Vagina (tissue), 2 donors: ENCODE measurements at regions not wholly inside any gene's neighbourhood (a gene's known extent, or its start where the extent isn't known, plus 50 kb on each side); places are given as distances from the start of the nearest gene placed in this dataset.

ENCODE experiments used
- DNase-seq, 2 donors: peaks; one replicate each; pipeline ENCODE4 v3.0.0-alpha.2; 2017; ENCODE audit errors: extremely low spot score in 2 of 2
- H3K27ac ChIP-seq: fragments of 200-600 bp; sonication (generic); one replicate; pipeline ENCODE4 v1.5.1; 2019
- H3K27me3 ChIP-seq: fragments of 200-600 bp; sonication (generic); one replicate; pipeline ENCODE4 v1.5.1; 2019
- H3K36me3 ChIP-seq, 2 donors: fragments of 200-600 bp; sonication (generic); one replicate each; pipeline ENCODE4 v1.5.1; 2017 to 2019
- H3K4me1 ChIP-seq: fragments of 200-600 bp; sonication (generic); one replicate; pipeline ENCODE4 v1.5.1; 2019
- H3K4me3 ChIP-seq, 2 donors: fragments of 200-600 bp; sonication (generic); 1 replicate in 1 of 2; 2 replicates in 1 of 2; pipeline ENCODE4 v1.5.1; 2016 to 2019
- H3K9me3 ChIP-seq: fragments of 200-600 bp; sonication (generic); one replicate; pipeline ENCODE4 v1.5.1; 2019
- POLR2A ChIP-seq, 2 donors: fragments of 450-650 bp; IDR thresholded peaks; one replicate each; pipeline ENCODE4 v1.6.1; 2017; ENCODE audit warnings: antibody characterized with exemption in 2 of 2, mild to moderate bottlenecking in 2 of 2, moderate library complexity in 2 of 2
- POLR2AphosphoS5 ChIP-seq, 2 donors: sonication (generic); formaldehyde crosslinking; IDR thresholded peaks; one replicate each; pipeline ENCODE4 v1.9.0; 2017; ENCODE audit warnings: antibody characterized with exemption in 2 of 2, mild to moderate bottlenecking in 2 of 2, low read depth in 1 of 2; ENCODE audit not compliant: insufficient read depth in 1 of 2
- intact Hi-C: fragments of 100-400 bp; cut with DNase I; formaldehyde crosslinking; loops from one replicate; pipeline ENCODE4 v1.15.1; 2023
- TF ChIP-seq, protein P1 (sequence below), 3 experiments: fragments of 450-650 bp in 2 of 3; fragments of 200-600 bp in 1 of 3; sonication (generic) in 1 of 3; IDR thresholded peaks; one replicate each; pipeline ENCODE4 v1.5.1; 2017 to 2019; ENCODE audit warnings: antibody characterized with exemption in 3 of 3, mild to moderate bottlenecking in 2 of 3, moderate library complexity in 2 of 3

DNA sequence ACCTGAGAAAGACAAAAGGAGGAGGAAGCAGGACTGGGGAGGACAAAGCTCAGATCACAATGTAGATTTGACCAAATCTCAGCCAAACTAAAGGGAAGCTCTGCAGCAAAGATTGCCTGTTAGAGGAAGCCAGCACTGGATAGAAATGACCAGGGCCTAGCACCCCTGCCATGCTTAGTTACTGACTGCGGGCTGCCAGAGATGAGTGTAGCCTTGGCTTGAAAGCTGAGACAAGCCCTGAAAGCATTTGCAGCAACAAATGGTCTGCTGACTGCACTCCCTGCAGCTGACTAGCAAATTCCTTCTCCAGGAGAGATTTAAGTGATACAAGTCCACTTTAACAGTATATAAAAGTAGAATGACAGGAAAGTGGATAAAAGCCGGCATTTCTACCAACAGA lies 140.9 kb upstream of the CRIM1 start:
- Histone ChIP-seq H3K9me3 (no peaks in the 10 kb centered on the region), H3K27ac (no peak overlapping the region), H3K4me3 (no peak overlapping the region), H3K36me3 (no peaks in the 10 kb centered on the region), H3K4me1 (no peaks in the 10 kb centered on the region), H3K27me3 (no peaks in the 10 kb centered on the region)
- no peak for DNase-seq
- no peak for TF ChIP-seq POLR2A (IDR thresholded peaks at IDR 0.05)
- no peak for TF ChIP-seq POLR2AphosphoS5 (IDR thresholded peaks at IDR 0.05; ENCODE audit: insufficient read depth in 1 of 2, low read depth in 1 of 2)
- TF ChIP-seq, protein P1, sequence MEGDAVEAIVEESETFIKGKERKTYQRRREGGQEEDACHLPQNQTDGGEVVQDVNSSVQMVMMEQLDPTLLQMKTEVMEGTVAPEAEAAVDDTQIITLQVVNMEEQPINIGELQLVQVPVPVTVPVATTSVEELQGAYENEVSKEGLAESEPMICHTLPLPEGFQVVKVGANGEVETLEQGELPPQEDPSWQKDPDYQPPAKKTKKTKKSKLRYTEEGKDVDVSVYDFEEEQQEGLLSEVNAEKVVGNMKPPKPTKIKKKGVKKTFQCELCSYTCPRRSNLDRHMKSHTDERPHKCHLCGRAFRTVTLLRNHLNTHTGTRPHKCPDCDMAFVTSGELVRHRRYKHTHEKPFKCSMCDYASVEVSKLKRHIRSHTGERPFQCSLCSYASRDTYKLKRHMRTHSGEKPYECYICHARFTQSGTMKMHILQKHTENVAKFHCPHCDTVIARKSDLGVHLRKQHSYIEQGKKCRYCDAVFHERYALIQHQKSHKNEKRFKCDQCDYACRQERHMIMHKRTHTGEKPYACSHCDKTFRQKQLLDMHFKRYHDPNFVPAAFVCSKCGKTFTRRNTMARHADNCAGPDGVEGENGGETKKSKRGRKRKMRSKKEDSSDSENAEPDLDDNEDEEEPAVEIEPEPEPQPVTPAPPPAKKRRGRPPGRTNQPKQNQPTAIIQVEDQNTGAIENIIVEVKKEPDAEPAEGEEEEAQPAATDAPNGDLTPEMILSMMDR (IDR thresholded peaks at IDR 0.05), result no peak
- intact Hi-C loops, result no loop called here

DNA sequence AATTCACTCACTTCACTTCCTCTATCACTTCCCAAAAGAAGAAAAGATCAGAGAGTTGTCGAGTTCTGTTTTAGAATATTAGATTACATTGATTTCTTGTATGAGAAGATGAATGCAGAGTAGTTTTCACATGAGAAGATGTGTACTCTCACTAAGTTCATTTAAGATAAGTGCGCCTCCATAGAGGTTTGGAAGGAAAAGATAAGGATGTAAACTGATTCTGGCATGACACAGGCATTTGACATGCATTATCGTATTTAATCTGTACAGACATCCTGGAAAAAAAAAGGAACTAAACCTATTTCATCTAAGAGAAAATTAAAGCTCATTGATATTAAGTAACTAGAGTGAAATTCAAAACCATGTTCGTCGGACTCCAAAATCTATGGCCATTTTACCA lies 152.2 kb upstream of the CRIM1 start:
- no peak for DNase-seq
- Histone ChIP-seq H3K4me3 (no peak overlapping the region), H3K36me3 (no peaks in the 10 kb centered on the region), H3K4me1 (no peaks in the 10 kb centered on the region), H3K9me3 (no peaks in the 10 kb centered on the region), H3K27me3 (no peaks in the 10 kb centered on the region), H3K27ac (no peak overlapping the region)
- no peak for TF ChIP-seq POLR2A (IDR thresholded peaks at IDR 0.05)
- TF ChIP-seq, protein P1 (IDR thresholded peaks at IDR 0.05), result no peak
- no peak for TF ChIP-seq POLR2AphosphoS5 (IDR thresholded peaks at IDR 0.05; ENCODE audit: insufficient read depth in 1 of 2, low read depth in 1 of 2)
- intact Hi-C loops, result no loop called here

DNA sequence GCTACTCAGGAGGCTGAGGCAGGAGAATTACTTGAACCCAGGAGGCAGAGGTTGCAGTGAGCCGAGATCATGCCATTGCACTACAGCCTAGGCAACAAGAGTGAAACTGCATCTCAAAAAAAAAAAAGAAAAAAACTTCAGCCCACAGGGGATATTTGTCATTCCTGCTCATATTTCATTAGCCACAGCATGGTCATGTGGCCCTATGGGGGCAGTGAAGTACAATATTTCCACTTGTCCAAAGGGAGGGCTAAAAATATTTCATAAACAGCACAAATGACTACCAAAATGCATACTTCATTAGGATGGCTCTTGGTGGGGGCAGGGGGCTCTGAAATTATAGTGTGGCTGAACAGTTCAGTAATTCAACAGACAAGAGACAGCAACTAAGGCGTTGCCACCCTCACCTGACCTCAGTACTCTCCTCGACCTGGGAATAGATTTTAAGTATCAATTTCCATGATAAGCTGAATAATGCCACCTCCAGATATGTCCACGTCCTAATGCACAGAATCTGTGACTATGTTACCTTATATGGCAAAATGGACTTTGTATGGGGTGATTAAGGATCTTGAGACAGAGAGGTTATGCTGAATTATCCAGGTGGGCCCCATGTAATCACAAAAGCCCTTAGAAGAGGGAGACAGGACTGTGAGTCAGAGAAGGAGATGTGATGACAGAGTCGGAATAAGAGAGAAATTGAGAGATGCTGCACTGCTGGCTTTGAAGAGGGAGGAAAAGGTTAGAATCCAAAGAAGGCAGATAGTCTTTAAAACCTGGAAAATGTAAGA lies 158.2 kb upstream of the CRIM1 start:
- H3K4me1 ChIP-seq, result no peaks in the 10 kb centered on the region
- intact Hi-C loops, result no loop called here
- H3K4me3 ChIP-seq, result no peak overlapping the region
- no peak for DNase-seq
- no peaks in the 10 kb centered on the region for H3K27me3 ChIP-seq
- no peaks in the 10 kb centered on the region for H3K36me3 ChIP-seq
- H3K27ac ChIP-seq, result no peak overlapping the region
- TF ChIP-seq POLR2A (IDR thresholded peaks at IDR 0.05) (no peak), POLR2AphosphoS5 (IDR thresholded peaks at IDR 0.05; ENCODE audit: insufficient read depth in 1 of 2, low read depth in 1 of 2) (no peak)
- TF ChIP-seq, protein P1 (IDR thresholded peaks at IDR 0.05), result no peak
- no peaks in the 10 kb centered on the region for H3K9me3 ChIP-seq

DNA sequence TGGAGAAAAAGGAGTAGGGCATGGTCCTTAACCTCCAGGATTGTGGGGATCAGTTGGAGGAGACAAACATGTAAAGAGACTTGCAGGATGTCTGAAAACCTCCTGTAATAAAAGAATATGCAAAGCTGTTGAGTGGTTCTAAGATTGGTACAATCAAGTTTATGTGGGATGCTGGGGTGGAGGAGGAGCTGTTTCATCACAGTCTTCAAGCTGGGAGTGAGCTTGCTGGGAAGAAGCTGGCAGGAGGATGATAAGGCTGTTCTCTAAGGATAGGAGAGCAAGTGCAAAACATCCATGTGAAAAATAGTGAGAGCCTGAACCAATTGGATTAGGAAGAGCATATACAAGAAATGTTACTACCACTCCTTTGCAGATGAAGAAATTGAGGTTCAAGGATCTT lies 161.9 kb upstream of the CRIM1 start:
- TF ChIP-seq, protein P1 (IDR thresholded peaks at IDR 0.05), result no peak
- no peak for TF ChIP-seq POLR2A (IDR thresholded peaks at IDR 0.05)
- no peak for TF ChIP-seq POLR2AphosphoS5 (IDR thresholded peaks at IDR 0.05; ENCODE audit: insufficient read depth in 1 of 2, low read depth in 1 of 2)
- intact Hi-C loops, result no loop called here
- no peak overlapping the region for H3K4me3 ChIP-seq
- no peaks in the 10 kb centered on the region for H3K9me3 ChIP-seq
- no peaks in the 10 kb centered on the region for H3K27me3 ChIP-seq
- DNase-seq, result no peak
- H3K4me1 ChIP-seq, result no peaks in the 10 kb centered on the region
- no peak overlapping the region for H3K27ac ChIP-seq
- H3K36me3 ChIP-seq, result no peaks in the 10 kb centered on the region

DNA sequence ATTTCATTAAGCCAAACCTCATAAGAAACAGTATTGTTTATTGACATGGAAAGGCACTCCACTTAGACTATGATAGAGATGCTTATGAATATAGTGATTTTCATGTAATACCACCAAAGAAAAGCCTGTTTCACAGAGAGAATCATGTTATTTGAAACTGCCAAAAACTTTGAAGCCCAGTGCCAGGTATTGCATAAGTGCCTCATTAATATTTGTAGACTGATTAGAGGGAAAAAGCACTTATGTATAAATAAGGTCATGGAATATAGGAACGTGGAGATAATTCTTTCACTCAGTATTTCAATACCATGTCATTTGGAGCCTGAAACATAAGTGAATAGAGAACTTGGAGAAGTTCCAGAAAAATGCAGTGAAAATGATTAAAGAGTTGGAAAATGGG lies 162.6 kb upstream of the CRIM1 start:
- intact Hi-C loops, result no loop called here
- H3K27ac ChIP-seq, result no peak overlapping the region

More for the DNA sequence above, 162.6 kb upstream of the CRIM1 start:
- DNase-seq, result no peak
- no peaks in the 10 kb centered on the region for H3K36me3 ChIP-seq
- no peaks in the 10 kb centered on the region for H3K9me3 ChIP-seq
- H3K27me3 ChIP-seq, result no peaks in the 10 kb centered on the region
- H3K4me1 ChIP-seq, result no peaks in the 10 kb centered on the region
- TF ChIP-seq POLR2AphosphoS5 (IDR thresholded peaks at IDR 0.05; ENCODE audit: insufficient read depth in 1 of 2, low read depth in 1 of 2) (no peak), POLR2A (IDR thresholded peaks at IDR 0.05) (no peak)
- TF ChIP-seq, protein P1 (IDR thresholded peaks at IDR 0.05), result no peak
- H3K4me3 ChIP-seq, result no peak overlapping the region
